Neural cell (in vitro differentiated cells): ENCODE measurements at regions not wholly inside any gene's neighbourhood (a gene's known extent, or its start where the extent isn't known, plus 50 kb on each side); places are given as distances from the start of the nearest gene placed in this dataset.
"Not testable (repeated sequence)": the region's sequence is repeated elsewhere in the genome, so short reads cannot be mapped to it uniquely, and the experiment has no call there.

Experiments
- EP300 ChIP-seq: fragments of 450-650 bp; conservative IDR thresholded peaks from 2 replicates; pipeline ENCODE4 v1.6.1; 2014; ENCODE audit warnings: antibody characterized with exemption, mild to moderate bottlenecking, moderate library complexity; ENCODE audit not compliant: poor library complexity, severe bottlenecking
- EZH2 ChIP-seq: fragments of 200-600, 300-800 bp; shearing (Covaris generic), sonication (generic); IDR thresholded peaks from 2 replicates; pipeline ENCODE4 v1.6.1; 2014; ENCODE audit warnings: antibody characterized with exemption, low read length, borderline replicate concordance, mild to moderate bottlenecking; ENCODE audit not compliant: insufficient read depth, poor library complexity, severe bottlenecking
- MXI1 ChIP-seq: fragments of 450-650 bp; conservative IDR thresholded peaks from 2 replicates; pipeline ENCODE4 v1.6.1; 2014; ENCODE audit warnings: antibody characterized with exemption, mild to moderate bottlenecking; ENCODE audit not compliant: poor library complexity, severe bottlenecking
- POLR2AphosphoS5 ChIP-seq: IDR thresholded peaks from 2 replicates; pipeline ENCODE4 v1.6.1; 2012
- RAD21 ChIP-seq: fragments of 450-650 bp; conservative IDR thresholded peaks from 2 replicates; pipeline ENCODE4 v1.6.1; 2014; ENCODE audit warnings: antibody characterized with exemption, mild to moderate bottlenecking, moderate library complexity
- SMC3 ChIP-seq: fragments of 450-650 bp; conservative IDR thresholded peaks from 2 replicates; pipeline ENCODE4 v1.6.1; 2014; ENCODE audit warnings: antibody characterized with exemption, mild to moderate bottlenecking, moderate library complexity; ENCODE audit not compliant: poor library complexity
- TAF1 ChIP-seq: IDR thresholded peaks from 2 replicates; pipeline ENCODE4 v1.6.1; 2012; ENCODE audit warnings: low read depth
- TF ChIP-seq, protein P1 (sequence below): fragments of 450-650 bp; IDR thresholded peaks from 2 replicates; pipeline ENCODE4 v1.5.1; 2014; ENCODE audit warnings: antibody characterized with exemption, mild to moderate bottlenecking, moderate library complexity; ENCODE audit not compliant: poor library complexity, severe bottlenecking
- TF ChIP-seq, protein P2 (sequence below): IDR thresholded peaks from 2 replicates; pipeline ENCODE4 v1.6.1; 2012; ENCODE audit warnings: borderline replicate concordance

- TF ChIP-seq, protein P1, sequence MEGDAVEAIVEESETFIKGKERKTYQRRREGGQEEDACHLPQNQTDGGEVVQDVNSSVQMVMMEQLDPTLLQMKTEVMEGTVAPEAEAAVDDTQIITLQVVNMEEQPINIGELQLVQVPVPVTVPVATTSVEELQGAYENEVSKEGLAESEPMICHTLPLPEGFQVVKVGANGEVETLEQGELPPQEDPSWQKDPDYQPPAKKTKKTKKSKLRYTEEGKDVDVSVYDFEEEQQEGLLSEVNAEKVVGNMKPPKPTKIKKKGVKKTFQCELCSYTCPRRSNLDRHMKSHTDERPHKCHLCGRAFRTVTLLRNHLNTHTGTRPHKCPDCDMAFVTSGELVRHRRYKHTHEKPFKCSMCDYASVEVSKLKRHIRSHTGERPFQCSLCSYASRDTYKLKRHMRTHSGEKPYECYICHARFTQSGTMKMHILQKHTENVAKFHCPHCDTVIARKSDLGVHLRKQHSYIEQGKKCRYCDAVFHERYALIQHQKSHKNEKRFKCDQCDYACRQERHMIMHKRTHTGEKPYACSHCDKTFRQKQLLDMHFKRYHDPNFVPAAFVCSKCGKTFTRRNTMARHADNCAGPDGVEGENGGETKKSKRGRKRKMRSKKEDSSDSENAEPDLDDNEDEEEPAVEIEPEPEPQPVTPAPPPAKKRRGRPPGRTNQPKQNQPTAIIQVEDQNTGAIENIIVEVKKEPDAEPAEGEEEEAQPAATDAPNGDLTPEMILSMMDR, result not testable (repeated sequence)
- TF ChIP-seq EZH2, RAD21, POLR2AphosphoS5, TAF1, SMC3, MXI1, EP300: not testable (repeated sequence)
- TF ChIP-seq, protein P2, sequence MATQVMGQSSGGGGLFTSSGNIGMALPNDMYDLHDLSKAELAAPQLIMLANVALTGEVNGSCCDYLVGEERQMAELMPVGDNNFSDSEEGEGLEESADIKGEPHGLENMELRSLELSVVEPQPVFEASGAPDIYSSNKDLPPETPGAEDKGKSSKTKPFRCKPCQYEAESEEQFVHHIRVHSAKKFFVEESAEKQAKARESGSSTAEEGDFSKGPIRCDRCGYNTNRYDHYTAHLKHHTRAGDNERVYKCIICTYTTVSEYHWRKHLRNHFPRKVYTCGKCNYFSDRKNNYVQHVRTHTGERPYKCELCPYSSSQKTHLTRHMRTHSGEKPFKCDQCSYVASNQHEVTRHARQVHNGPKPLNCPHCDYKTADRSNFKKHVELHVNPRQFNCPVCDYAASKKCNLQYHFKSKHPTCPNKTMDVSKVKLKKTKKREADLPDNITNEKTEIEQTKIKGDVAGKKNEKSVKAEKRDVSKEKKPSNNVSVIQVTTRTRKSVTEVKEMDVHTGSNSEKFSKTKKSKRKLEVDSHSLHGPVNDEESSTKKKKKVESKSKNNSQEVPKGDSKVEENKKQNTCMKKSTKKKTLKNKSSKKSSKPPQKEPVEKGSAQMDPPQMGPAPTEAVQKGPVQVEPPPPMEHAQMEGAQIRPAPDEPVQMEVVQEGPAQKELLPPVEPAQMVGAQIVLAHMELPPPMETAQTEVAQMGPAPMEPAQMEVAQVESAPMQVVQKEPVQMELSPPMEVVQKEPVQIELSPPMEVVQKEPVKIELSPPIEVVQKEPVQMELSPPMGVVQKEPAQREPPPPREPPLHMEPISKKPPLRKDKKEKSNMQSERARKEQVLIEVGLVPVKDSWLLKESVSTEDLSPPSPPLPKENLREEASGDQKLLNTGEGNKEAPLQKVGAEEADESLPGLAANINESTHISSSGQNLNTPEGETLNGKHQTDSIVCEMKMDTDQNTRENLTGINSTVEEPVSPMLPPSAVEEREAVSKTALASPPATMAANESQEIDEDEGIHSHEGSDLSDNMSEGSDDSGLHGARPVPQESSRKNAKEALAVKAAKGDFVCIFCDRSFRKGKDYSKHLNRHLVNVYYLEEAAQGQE, result not testable (repeated sequence)
These were observed 140.6 kb downstream of the FAM170A start for GRCh38 chr5:119769695-119770693.
